ENCODE measurements at regions not wholly inside any gene's neighbourhood (a gene's known extent, or its start where the extent isn't known, plus 50 kb on each side); places are given as distances from the start of the nearest gene placed in this dataset.

GRCh38 chr9:84575705-84576104, 93.8 kb upstream of the NTRK2 start:
- Histone ChIP-seq H2BK5ac (ENCODE audit: low read length) (no peak overlapping the region), H3K36me3 (ENCODE audit: control insufficient read depth, insufficient read depth, low read length) (no peaks in the 10 kb centered on the region), H4K8ac (ENCODE audit: low read depth, low read length) (no peak overlapping the region), H3K56ac (ENCODE audit: low read length) (no peak overlapping the region), H2BK15ac (replicated peaks; ENCODE audit: low read depth) (no peak overlapping the region), H3K23ac (ENCODE audit: low read length) (no peak overlapping the region), H3K18ac (ENCODE audit: low read length) (no peak overlapping the region), H2BK120ac (ENCODE audit: low read depth, low read length) (no peak overlapping the region), H3K9ac (ENCODE audit: low read length) (no peak overlapping the region), H3K4me2 (ENCODE audit: low read length) (no peak overlapping the region), H3K79me1 (ENCODE audit: low read length) (no peaks in the 10 kb centered on the region), H3K27me3 (ENCODE audit: insufficient read depth, low read length, poor library complexity) (no peaks in the 10 kb centered on the region), H3K79me2 (ENCODE audit: control insufficient read depth, insufficient read depth, low read length) (no peaks in the 10 kb centered on the region), H4K5ac (ENCODE audit: low read length) (no peak overlapping the region), H3K4me1 (ENCODE audit: control insufficient read depth, low read depth, low read length) (peaks cover 3% of the 10 kb centered on the region), H3K4ac (ENCODE audit: low read depth, low read length) (no peak overlapping the region), H2AK5ac (ENCODE audit: low read length) (no peak overlapping the region), H3K27ac (ENCODE audit: low read depth, low read length) (no peak overlapping the region), H3K4me3 (ENCODE audit: low read length) (no peak overlapping the region)
- WGBS (ENCODE audit: extremely low coverage, insufficient coverage, low lambda C conversion rate), result no CpG with 5 or more reads among the region's 4 CpGs
- DNase-seq, result no peak

GRCh38 chr9:84583866-84584265, 85.7 kb upstream of the NTRK2 start:
- no peaks in the 10 kb centered on the region for H3K4me1 ChIP-seq (ENCODE audit: control insufficient read depth, low read depth, low read length)
- no peak overlapping the region for H3K4ac ChIP-seq (ENCODE audit: low read depth, low read length)
- no peak for DNase-seq
- H3K4me3 ChIP-seq (ENCODE audit: low read length), result no peak overlapping the region
- H2BK15ac ChIP-seq (replicated peaks; ENCODE audit: low read depth), result no peak overlapping the region
- no CpG with 5 or more reads among the region's 2 CpGs for WGBS (ENCODE audit: extremely low coverage, insufficient coverage, low lambda C conversion rate)
- no peak overlapping the region for H2AK5ac ChIP-seq (ENCODE audit: low read length)
- H3K56ac ChIP-seq (ENCODE audit: low read length), result no peak overlapping the region
- no peaks in the 10 kb centered on the region for H3K79me2 ChIP-seq (ENCODE audit: control insufficient read depth, insufficient read depth, low read length)
- no peak overlapping the region for H4K5ac ChIP-seq (ENCODE audit: low read length)
- no peak overlapping the region for H3K9ac ChIP-seq (ENCODE audit: low read length)
- no peak overlapping the region for H4K8ac ChIP-seq (ENCODE audit: low read depth, low read length)
- no peak overlapping the region for H2BK5ac ChIP-seq (ENCODE audit: low read length)
- H3K23ac ChIP-seq (ENCODE audit: low read length), result no peak overlapping the region
- no peak overlapping the region for H3K4me2 ChIP-seq (ENCODE audit: low read length)
- no peak overlapping the region for H3K27ac ChIP-seq (ENCODE audit: low read depth, low read length)
- H3K36me3 ChIP-seq (ENCODE audit: control insufficient read depth, insufficient read depth, low read length), result no peaks in the 10 kb centered on the region
- H3K79me1 ChIP-seq (ENCODE audit: low read length), result no peaks in the 10 kb centered on the region
- no peak overlapping the region for H2BK120ac ChIP-seq (ENCODE audit: low read depth, low read length)
- H3K18ac ChIP-seq (ENCODE audit: low read length), result no peak overlapping the region
- no peaks in the 10 kb centered on the region for H3K27me3 ChIP-seq (ENCODE audit: insufficient read depth, low read length, poor library complexity)

DNA sequence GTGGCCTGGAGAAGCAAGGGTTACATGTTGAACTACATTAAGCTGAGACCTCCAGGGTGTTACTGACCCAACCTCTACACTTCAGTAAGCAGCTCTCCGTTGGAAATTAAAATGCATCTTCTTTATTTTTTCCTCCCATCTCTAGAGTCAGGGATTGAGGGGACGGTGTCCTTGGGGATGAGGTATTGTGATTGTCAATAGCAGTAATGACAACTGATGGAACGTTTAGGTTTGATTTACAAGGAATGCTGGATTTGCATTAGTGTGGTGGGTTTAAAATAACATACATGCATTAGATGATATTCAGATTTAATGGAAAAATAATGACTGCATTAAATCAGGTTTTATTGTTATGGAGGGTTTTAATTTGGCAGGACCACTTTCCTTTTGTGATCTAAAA, 82.9 kb upstream of the NTRK2 start:
- no peak overlapping the region for H2AK5ac ChIP-seq (ENCODE audit: low read length)
- no peak for DNase-seq
- no peaks in the 10 kb centered on the region for H3K4me1 ChIP-seq (ENCODE audit: control insufficient read depth, low read depth, low read length)
- no peaks in the 10 kb centered on the region for H3K79me1 ChIP-seq (ENCODE audit: low read length)
- no peak overlapping the region for H3K56ac ChIP-seq (ENCODE audit: low read length)
- H4K5ac ChIP-seq (ENCODE audit: low read length), result no peak overlapping the region
- no peaks in the 10 kb centered on the region for H3K36me3 ChIP-seq (ENCODE audit: control insufficient read depth, insufficient read depth, low read length)
- H4K8ac ChIP-seq (ENCODE audit: low read depth, low read length), result no peak overlapping the region
- no peak overlapping the region for H2BK5ac ChIP-seq (ENCODE audit: low read length)
- no peak overlapping the region for H3K18ac ChIP-seq (ENCODE audit: low read length)
- no peak overlapping the region for H3K4me3 ChIP-seq (ENCODE audit: low read length)
- H3K23ac ChIP-seq (ENCODE audit: low read length), result no peak overlapping the region
- H3K4me2 ChIP-seq (ENCODE audit: low read length), result no peak overlapping the region
- H2BK15ac ChIP-seq (replicated peaks; ENCODE audit: low read depth), result no peak overlapping the region
- no peak overlapping the region for H3K27ac ChIP-seq (ENCODE audit: low read depth, low read length)
- 100% methylated on average over 1 of the region's 3 CpGs for WGBS (ENCODE audit: extremely low coverage, insufficient coverage, low lambda C conversion rate)
- no peak overlapping the region for H2BK120ac ChIP-seq (ENCODE audit: low read depth, low read length)
- H3K4ac ChIP-seq (ENCODE audit: low read depth, low read length), result no peak overlapping the region
- no peaks in the 10 kb centered on the region for H3K27me3 ChIP-seq (ENCODE audit: insufficient read depth, low read length, poor library complexity)
- no peak overlapping the region for H3K9ac ChIP-seq (ENCODE audit: low read length)
- no peaks in the 10 kb centered on the region for H3K79me2 ChIP-seq (ENCODE audit: control insufficient read depth, insufficient read depth, low read length)

DNA sequence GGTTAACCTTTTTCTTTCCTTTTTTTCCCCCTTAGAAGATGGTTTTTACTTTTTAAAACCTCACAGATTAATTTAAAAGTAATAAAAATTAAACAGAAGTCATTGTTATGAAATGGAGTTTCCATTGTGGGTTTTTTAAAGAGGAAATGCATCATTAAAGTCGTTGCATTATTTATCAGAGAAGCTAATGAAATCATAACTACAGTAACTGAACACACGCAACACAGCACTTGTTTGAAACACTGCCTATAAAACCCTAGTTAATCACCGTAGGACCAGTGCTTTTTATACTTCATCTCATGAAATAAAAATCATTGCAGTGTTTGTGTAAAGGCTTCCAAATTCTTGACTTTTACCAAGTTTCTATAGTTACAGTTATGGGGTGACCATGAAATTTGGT, 82.4 kb upstream of the NTRK2 start:
- no peak overlapping the region for H3K18ac ChIP-seq (ENCODE audit: low read length)
- no peak overlapping the region for H3K23ac ChIP-seq (ENCODE audit: low read length)
- no peaks in the 10 kb centered on the region for H3K36me3 ChIP-seq (ENCODE audit: control insufficient read depth, insufficient read depth, low read length)
- no peak overlapping the region for H3K27ac ChIP-seq (ENCODE audit: low read depth, low read length)
- WGBS (ENCODE audit: extremely low coverage, insufficient coverage, low lambda C conversion rate), result no CpG with 5 or more reads among the region's 3 CpGs
- H2BK120ac ChIP-seq (ENCODE audit: low read depth, low read length), result no peak overlapping the region
- no peak overlapping the region for H2AK5ac ChIP-seq (ENCODE audit: low read length)
- H3K27me3 ChIP-seq (ENCODE audit: insufficient read depth, low read length, poor library complexity), result no peaks in the 10 kb centered on the region
- H2BK15ac ChIP-seq (replicated peaks; ENCODE audit: low read depth), result no peak overlapping the region
- no peak overlapping the region for H3K4me2 ChIP-seq (ENCODE audit: low read length)
- H3K4ac ChIP-seq (ENCODE audit: low read depth, low read length), result no peak overlapping the region
- H3K79me2 ChIP-seq (ENCODE audit: control insufficient read depth, insufficient read depth, low read length), result no peaks in the 10 kb centered on the region
- no peak for DNase-seq
- no peaks in the 10 kb centered on the region for H3K79me1 ChIP-seq (ENCODE audit: low read length)
- no peak overlapping the region for H4K5ac ChIP-seq (ENCODE audit: low read length)
- H3K56ac ChIP-seq (ENCODE audit: low read length), result no peak overlapping the region
- H3K9ac ChIP-seq (ENCODE audit: low read length), result no peak overlapping the region
- H3K4me3 ChIP-seq (ENCODE audit: low read length), result no peak overlapping the region
- H2BK5ac ChIP-seq (ENCODE audit: low read length), result no peak overlapping the region
- no peaks in the 10 kb centered on the region for H3K4me1 ChIP-seq (ENCODE audit: control insufficient read depth, low read depth, low read length)
- H4K8ac ChIP-seq (ENCODE audit: low read depth, low read length), result no peak overlapping the region

- Histone ChIP-seq H2BK15ac (replicated peaks; ENCODE audit: low read depth) (no peak overlapping the region), H2AK5ac (ENCODE audit: low read length) (no peak overlapping the region), H3K4me3 (ENCODE audit: low read length) (no peak overlapping the region), H3K18ac (ENCODE audit: low read length) (no peak overlapping the region), H3K4ac (ENCODE audit: low read depth, low read length) (no peak overlapping the region), H3K27me3 (ENCODE audit: insufficient read depth, low read length, poor library complexity) (no peaks in the 10 kb centered on the region), H3K4me2 (ENCODE audit: low read length) (no peak overlapping the region), H2BK5ac (ENCODE audit: low read length) (no peak overlapping the region), H3K79me1 (ENCODE audit: low read length) (no peaks in the 10 kb centered on the region), H3K36me3 (ENCODE audit: control insufficient read depth, insufficient read depth, low read length) (no peaks in the 10 kb centered on the region), H3K79me2 (ENCODE audit: control insufficient read depth, insufficient read depth, low read length) (no peaks in the 10 kb centered on the region), H2BK120ac (ENCODE audit: low read depth, low read length) (no peak overlapping the region), H4K8ac (ENCODE audit: low read depth, low read length) (no peak overlapping the region), H3K4me1 (ENCODE audit: control insufficient read depth, low read depth, low read length) (no peaks in the 10 kb centered on the region), H3K27ac (ENCODE audit: low read depth, low read length) (no peak overlapping the region), H3K9ac (ENCODE audit: low read length) (no peak overlapping the region), H4K5ac (ENCODE audit: low read length) (no peak overlapping the region), H3K23ac (ENCODE audit: low read length) (no peak overlapping the region), H3K56ac (ENCODE audit: low read length) (no peak overlapping the region)
- DNase-seq, result no peak
- no CpG with 5 or more reads among the region's 1 CpG for WGBS (ENCODE audit: extremely low coverage, insufficient coverage, low lambda C conversion rate)
Measured at GRCh38 chr9:84589542-84589941, 80.0 kb upstream of the NTRK2 start.

DNA sequence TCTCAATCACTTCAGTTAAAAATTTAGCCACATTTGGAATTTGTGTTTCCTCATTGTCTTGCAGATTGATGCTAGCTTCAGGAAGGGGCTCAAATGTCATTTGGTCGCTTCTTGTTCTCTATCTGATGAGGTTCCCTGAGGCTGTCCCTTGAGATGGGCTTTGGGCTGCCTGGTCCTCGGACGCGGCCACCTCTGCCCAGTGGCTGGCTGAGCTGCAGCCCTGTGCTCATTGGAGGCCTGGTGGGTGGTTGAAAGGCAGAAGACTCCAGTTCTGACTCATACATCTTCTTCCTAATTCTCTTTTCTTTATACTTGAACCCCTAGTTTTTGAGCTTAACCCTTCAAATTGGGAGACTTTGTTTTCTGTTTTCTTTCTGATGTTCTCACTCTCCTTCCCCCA, 78.8 kb upstream of the NTRK2 start:
- Histone ChIP-seq H3K4me3 (ENCODE audit: low read length) (no peak overlapping the region), H2BK5ac (ENCODE audit: low read length) (no peak overlapping the region), H2AK5ac (ENCODE audit: low read length) (no peak overlapping the region), H3K4ac (ENCODE audit: low read depth, low read length) (no peak overlapping the region), H2BK120ac (ENCODE audit: low read depth, low read length) (no peak overlapping the region), H4K8ac (ENCODE audit: low read depth, low read length) (no peak overlapping the region), H3K4me1 (ENCODE audit: control insufficient read depth, low read depth, low read length) (no peaks in the 10 kb centered on the region), H3K56ac (ENCODE audit: low read length) (no peak overlapping the region), H3K23ac (ENCODE audit: low read length) (no peak overlapping the region), H3K79me1 (ENCODE audit: low read length) (no peaks in the 10 kb centered on the region), H3K27me3 (ENCODE audit: insufficient read depth, low read length, poor library complexity) (no peaks in the 10 kb centered on the region), H3K27ac (ENCODE audit: low read depth, low read length) (no peak overlapping the region), H3K79me2 (ENCODE audit: control insufficient read depth, insufficient read depth, low read length) (no peaks in the 10 kb centered on the region), H2BK15ac (replicated peaks; ENCODE audit: low read depth) (no peak overlapping the region), H3K36me3 (ENCODE audit: control insufficient read depth, insufficient read depth, low read length) (no peaks in the 10 kb centered on the region), H3K18ac (ENCODE audit: low read length) (no peak overlapping the region), H3K9ac (ENCODE audit: low read length) (no peak overlapping the region), H4K5ac (ENCODE audit: low read length) (no peak overlapping the region), H3K4me2 (ENCODE audit: low read length) (no peak overlapping the region)
- WGBS (ENCODE audit: extremely low coverage, insufficient coverage, low lambda C conversion rate), result no CpG with 5 or more reads among the region's 4 CpGs
- no peak for DNase-seq
